ENCODE measurements at regions not wholly inside any gene's neighbourhood (a gene's known extent, or its start where the extent isn't known, plus 50 kb on each side); places are given as distances from the start of the nearest gene placed in this dataset.
"Not testable (repeated sequence)": the region's sequence is repeated elsewhere in the genome, so short reads cannot be mapped to it uniquely, and the experiment has no call there.

- no peak for DNase-seq (ENCODE audit: low read depth in 2 of 2)
These were observed 258.2 kb upstream of the DUSP10 start for GRCh38 chr1:222000131-222000530.

- no peak for DNase-seq (ENCODE audit: low read depth in 2 of 2)
These were observed 256.9 kb upstream of the DUSP10 start for GRCh38 chr1:221998781-221999180.

- no peak for DNase-seq (ENCODE audit: low read depth in 2 of 2)
These were observed 256.3 kb upstream of the DUSP10 start for GRCh38 chr1:221998186-221998612.

GRCh38 chr1:221997012-221997411, 255.1 kb upstream of the DUSP10 start:
- DNase-seq (ENCODE audit: low read depth in 2 of 2): not testable (repeated sequence)

- DNase-seq (ENCODE audit: low read depth in 2 of 2): no peak
These were observed 253.1 kb upstream of the DUSP10 start for GRCh38 chr1:221994939-221995338.

- no peak for DNase-seq (ENCODE audit: low read depth in 2 of 2)
These were observed 252.4 kb upstream of the DUSP10 start for GRCh38 chr1:221994274-221994698.

- no peak for DNase-seq (ENCODE audit: low read depth in 2 of 2)
These were observed 251.6 kb upstream of the DUSP10 start for GRCh38 chr1:221993444-221993948.

- no peak for DNase-seq (ENCODE audit: low read depth in 2 of 2)
These were observed 250.5 kb upstream of the DUSP10 start for GRCh38 chr1:221992427-221992826.

- DNase-seq (ENCODE audit: low read depth in 2 of 2): no peak
These were observed 249.3 kb upstream of the DUSP10 start for GRCh38 chr1:221991221-221991620.

GRCh38 chr1:221989741-221990140, 247.9 kb upstream of the DUSP10 start:
- DNase-seq (ENCODE audit: low read depth in 2 of 2): no peak

- DNase-seq (ENCODE audit: low read depth in 2 of 2): no peak
These were observed 246.9 kb upstream of the DUSP10 start for GRCh38 chr1:221988829-221989228.

GRCh38 chr1:221987860-221988520, 246.1 kb upstream of the DUSP10 start:
- DNase-seq (ENCODE audit: low read depth in 2 of 2): no peak

GRCh38 chr1:221983444-221983843, 241.6 kb upstream of the DUSP10 start:
- no peak for DNase-seq (ENCODE audit: low read depth in 2 of 2)

GRCh38 chr1:221981461-221981860, 239.6 kb upstream of the DUSP10 start:
- no peak for DNase-seq (ENCODE audit: low read depth in 2 of 2)

- no peak for DNase-seq (ENCODE audit: low read depth in 2 of 2)
These were observed 237.6 kb upstream of the DUSP10 start for GRCh38 chr1:221979444-221980032.

GRCh38 chr1:221978631-221979334, 236.9 kb upstream of the DUSP10 start:
- not testable (repeated sequence) for DNase-seq (ENCODE audit: low read depth in 2 of 2)

- not testable (repeated sequence) for DNase-seq (ENCODE audit: low read depth in 2 of 2)
These were observed 231.9 kb upstream of the DUSP10 start for GRCh38 chr1:221973787-221974186.

GRCh38 chr1:221972276-221973235, 230.7 kb upstream of the DUSP10 start:
- DNase-seq (ENCODE audit: low read depth in 2 of 2): no peak

GRCh38 chr1:221971035-221971434, 229.1 kb upstream of the DUSP10 start:
- not testable (repeated sequence) for DNase-seq (ENCODE audit: low read depth in 2 of 2)

GRCh38 chr1:221969298-221969858, 227.5 kb upstream of the DUSP10 start:
- DNase-seq (ENCODE audit: low read depth in 2 of 2): not testable (repeated sequence)

- DNase-seq (ENCODE audit: low read depth in 2 of 2): not testable (repeated sequence)
These were observed 225.6 kb upstream of the DUSP10 start for GRCh38 chr1:221967538-221967937.
